ENCODE measurements at regions not wholly inside any gene's neighbourhood (a gene's known extent, or its start where the extent isn't known, plus 50 kb on each side); places are given as distances from the start of the nearest gene placed in this dataset.

GRCh38 chr13:85386424-85386823 is 412.8 kb downstream of the SLITRK6 start:
- DNase-seq (ENCODE audit: insufficient read length, low spot score) (no peak), FAIRE-seq (no peak)
- no peak for TF ChIP-seq CTCF (IDR thresholded peaks at IDR 0.05; ENCODE audit: insufficient read depth, missing control alignments)

GRCh38 chr13:85383291-85383690 is 415.9 kb downstream of the SLITRK6 start:
- no peak for TF ChIP-seq CTCF (IDR thresholded peaks at IDR 0.05; ENCODE audit: insufficient read depth, missing control alignments)
- FAIRE-seq (no peak), DNase-seq (ENCODE audit: insufficient read length, low spot score) (no peak)

- DNase-seq (ENCODE audit: insufficient read length, low spot score), result no peak
- FAIRE-seq, result no peak
- TF ChIP-seq CTCF (IDR thresholded peaks at IDR 0.05; ENCODE audit: insufficient read depth, missing control alignments), result no peak
These were observed 418.1 kb downstream of the SLITRK6 start for GRCh38 chr13:85381082-85381481.

GRCh38 chr13:85379991-85380390 is 419.2 kb downstream of the SLITRK6 start:
- DNase-seq (ENCODE audit: insufficient read length, low spot score) (no peak), FAIRE-seq (peak; percentile 84)
- TF ChIP-seq CTCF (IDR thresholded peaks at IDR 0.05; ENCODE audit: insufficient read depth, missing control alignments), result no peak

GRCh38 chr13:85379433-85379832 is 419.8 kb downstream of the SLITRK6 start:
- DNase-seq (ENCODE audit: insufficient read length, low spot score) (no peak), FAIRE-seq (no peak)
- TF ChIP-seq CTCF (IDR thresholded peaks at IDR 0.05; ENCODE audit: insufficient read depth, missing control alignments), result no peak

- TF ChIP-seq CTCF (IDR thresholded peaks at IDR 0.05; ENCODE audit: insufficient read depth, missing control alignments), result no peak
- no peak for DNase-seq (ENCODE audit: insufficient read length, low spot score)
- no peak for FAIRE-seq
These were observed 421.4 kb downstream of the SLITRK6 start for GRCh38 chr13:85377783-85378182.

GRCh38 chr13:85373322-85373721 is 425.9 kb downstream of the SLITRK6 start:
- TF ChIP-seq CTCF (IDR thresholded peaks at IDR 0.05; ENCODE audit: insufficient read depth, missing control alignments), result no peak
- FAIRE-seq, result peak; percentile 48
- no peak for DNase-seq (ENCODE audit: insufficient read length, low spot score)
